Fibroblast of the aortic adventitia (primary cell): ENCODE measurements at regions not wholly inside any gene's neighbourhood (a gene's known extent, or its start where the extent isn't known, plus 50 kb on each side); places are given as distances from the start of the nearest gene placed in this dataset.

Experiments used
- DNase-seq: peaks from one replicate; pipeline ENCODE4 v3.0.0-alpha.2; 2010; ENCODE audit warnings: low read depth
- H3K4me3 ChIP-seq: 2 replicates; pipeline ENCODE4 v1.5.1; 2011; ENCODE audit warnings: low read depth, mild to moderate bottlenecking, control low read depth, low read length, moderate library complexity
- CTCF ChIP-seq: IDR thresholded peaks from 2 replicates; pipeline ENCODE4 v1.5.1; 2011; ENCODE audit warnings: mild to moderate bottlenecking, low read length, control low read depth, inconsistent platforms; ENCODE audit not compliant: insufficient read depth

GRCh38 chr9:13587571-13587970 is 308.1 kb upstream of the MPDZ start:
- DNase-seq, result no peak
- H3K4me3 ChIP-seq, result no peak overlapping the region
- no peak for TF ChIP-seq CTCF

- no peak for TF ChIP-seq CTCF
- DNase-seq, result no peak
These were observed 307.3 kb upstream of the MPDZ start for GRCh38 chr9:13586587-13587374.

GRCh38 chr9:13580760-13581159 is 301.3 kb upstream of the MPDZ start:
- no peak for DNase-seq
- no peak overlapping the region for H3K4me3 ChIP-seq
- no peak for TF ChIP-seq CTCF

More at GRCh38 chr9:13586587-13587374, 307.3 kb upstream of the MPDZ start:
- H3K4me3 ChIP-seq, result no peak overlapping the region

DNA sequence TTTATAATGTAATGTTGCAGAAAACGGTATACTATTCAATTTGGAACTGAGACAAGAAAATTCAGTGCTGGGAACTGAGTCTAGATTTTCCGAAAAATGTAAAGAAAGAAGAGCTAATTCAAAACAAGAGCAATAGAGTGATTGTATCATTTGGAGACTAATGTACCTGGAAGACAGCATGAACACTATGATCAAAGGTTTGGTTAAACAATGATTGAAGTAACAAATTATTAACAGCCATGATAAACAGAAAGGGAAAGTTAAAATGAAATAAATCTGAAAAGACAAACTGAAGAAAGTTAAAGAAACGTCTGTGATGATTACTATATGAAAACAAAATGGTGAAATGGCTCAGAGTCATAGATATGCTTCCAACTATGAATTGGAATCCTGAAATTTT is 300.6 kb upstream of the MPDZ start:
- no peak overlapping the region for H3K4me3 ChIP-seq
- no peak for TF ChIP-seq CTCF
- DNase-seq, result no peak

- no peak for TF ChIP-seq CTCF
- peak; percentile 55 for DNase-seq
- no peak overlapping the region for H3K4me3 ChIP-seq
These were observed 296.6 kb upstream of the MPDZ start for GRCh38 chr9:13576101-13576500.

- H3K4me3 ChIP-seq, result no peak overlapping the region
- TF ChIP-seq CTCF, result no peak
- DNase-seq, result peak; percentile 89
These were observed 296.1 kb upstream of the MPDZ start for GRCh38 chr9:13575558-13575957.
